Spleen (tissue), 7 donors: ENCODE measurements at regions not wholly inside any gene's neighbourhood (a gene's known extent, or its start where the extent isn't known, plus 50 kb on each side); places are given as distances from the start of the nearest gene placed in this dataset.

ENCODE experiments used
- POLR2A ChIP-seq, 3 donors: fragments of 450-650 bp; IDR thresholded peaks; one replicate each; pipeline ENCODE4 v1.5.1; 2017; ENCODE audit warnings: antibody characterized with exemption in 3 of 3, mild to moderate bottlenecking in 1 of 3
- TF ChIP-seq, protein P1 (sequence below), 11 experiments: fragments of 200-600 bp in 7 of 11; fragments of 450-650 bp in 4 of 11; sonication (generic) in 4 of 11; IDR thresholded peaks in 8 of 11; conservative IDR thresholded peaks in 3 of 11; 1 replicate in 7 of 11; 2 replicates in 4 of 11; pipeline versions ENCODE4 v1.4.0 to v1.8.0; 2016 to 2021; ENCODE audit warnings: antibody characterized with exemption in 11 of 11, inconsistent platforms in 4 of 11, mild to moderate bottlenecking in 1 of 11
- donor health status: DM: no; HTN: no; CAD: no; lungs with moderate emphysema.
- donor health status: DM: no; HTN: no; CAD: no.
- donor health status: DM: no; HTN: no; CAD: no.

DNA sequence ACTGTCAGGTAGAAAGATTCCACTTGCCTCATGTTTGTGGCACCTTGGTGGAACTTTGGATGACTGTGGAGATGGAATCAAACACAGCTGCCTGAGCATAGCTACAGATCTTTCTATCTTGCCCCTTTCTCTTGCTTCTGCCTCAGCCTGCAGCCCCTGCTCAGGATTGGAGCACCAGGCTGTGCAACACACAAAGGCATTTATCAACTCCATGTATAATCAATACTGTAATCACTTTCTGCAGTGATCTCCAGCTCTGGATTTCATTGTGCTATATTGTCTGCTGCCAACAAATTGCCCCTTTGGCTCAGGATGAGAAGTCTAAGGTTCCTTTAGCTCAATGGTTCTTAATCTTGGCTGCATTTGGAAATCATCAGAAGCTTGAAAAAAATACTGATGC is 86.3 kb upstream of the PRPS1 start:
- TF ChIP-seq, protein P1, sequence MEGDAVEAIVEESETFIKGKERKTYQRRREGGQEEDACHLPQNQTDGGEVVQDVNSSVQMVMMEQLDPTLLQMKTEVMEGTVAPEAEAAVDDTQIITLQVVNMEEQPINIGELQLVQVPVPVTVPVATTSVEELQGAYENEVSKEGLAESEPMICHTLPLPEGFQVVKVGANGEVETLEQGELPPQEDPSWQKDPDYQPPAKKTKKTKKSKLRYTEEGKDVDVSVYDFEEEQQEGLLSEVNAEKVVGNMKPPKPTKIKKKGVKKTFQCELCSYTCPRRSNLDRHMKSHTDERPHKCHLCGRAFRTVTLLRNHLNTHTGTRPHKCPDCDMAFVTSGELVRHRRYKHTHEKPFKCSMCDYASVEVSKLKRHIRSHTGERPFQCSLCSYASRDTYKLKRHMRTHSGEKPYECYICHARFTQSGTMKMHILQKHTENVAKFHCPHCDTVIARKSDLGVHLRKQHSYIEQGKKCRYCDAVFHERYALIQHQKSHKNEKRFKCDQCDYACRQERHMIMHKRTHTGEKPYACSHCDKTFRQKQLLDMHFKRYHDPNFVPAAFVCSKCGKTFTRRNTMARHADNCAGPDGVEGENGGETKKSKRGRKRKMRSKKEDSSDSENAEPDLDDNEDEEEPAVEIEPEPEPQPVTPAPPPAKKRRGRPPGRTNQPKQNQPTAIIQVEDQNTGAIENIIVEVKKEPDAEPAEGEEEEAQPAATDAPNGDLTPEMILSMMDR (IDR thresholded peaks at IDR 0.05 in 8 of 11, conservative IDR thresholded peaks at IDR 0.05 in 3 of 11): no peak
- no peak for TF ChIP-seq POLR2A (IDR thresholded peaks at IDR 0.05)
